Nucleus accumbens (tissue), 56 donors: ENCODE measurements at regions not wholly inside any gene's neighbourhood (a gene's known extent, or its start where the extent isn't known, plus 50 kb on each side); places are given as distances from the start of the nearest gene placed in this dataset.

Experiments
- DNase-seq, 56 donors: peaks; one replicate each; lab custom pipeline; 2025; lab: John Stamatoyannopoulos, UW

DNA sequence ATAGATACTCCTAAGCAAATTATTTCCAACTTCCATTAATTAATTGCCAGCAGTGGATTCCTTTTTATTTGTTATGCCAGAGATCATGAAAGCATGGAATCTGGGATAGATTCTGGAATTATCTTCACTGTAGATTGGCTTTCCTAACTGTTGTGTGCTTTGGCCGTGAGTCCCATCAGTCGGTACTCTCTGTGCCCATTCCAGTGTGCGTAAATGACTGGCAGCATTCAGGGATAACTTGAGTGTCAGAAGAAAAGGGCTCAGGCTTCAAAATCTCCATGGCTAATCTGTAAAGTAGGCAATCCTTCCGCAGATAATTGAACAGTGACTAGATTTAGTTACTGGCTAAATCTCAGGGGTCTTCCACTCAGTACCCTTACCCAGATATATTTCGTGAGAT, 76.8 kb upstream of the TMEM164 start:
- no peak for DNase-seq

DNA sequence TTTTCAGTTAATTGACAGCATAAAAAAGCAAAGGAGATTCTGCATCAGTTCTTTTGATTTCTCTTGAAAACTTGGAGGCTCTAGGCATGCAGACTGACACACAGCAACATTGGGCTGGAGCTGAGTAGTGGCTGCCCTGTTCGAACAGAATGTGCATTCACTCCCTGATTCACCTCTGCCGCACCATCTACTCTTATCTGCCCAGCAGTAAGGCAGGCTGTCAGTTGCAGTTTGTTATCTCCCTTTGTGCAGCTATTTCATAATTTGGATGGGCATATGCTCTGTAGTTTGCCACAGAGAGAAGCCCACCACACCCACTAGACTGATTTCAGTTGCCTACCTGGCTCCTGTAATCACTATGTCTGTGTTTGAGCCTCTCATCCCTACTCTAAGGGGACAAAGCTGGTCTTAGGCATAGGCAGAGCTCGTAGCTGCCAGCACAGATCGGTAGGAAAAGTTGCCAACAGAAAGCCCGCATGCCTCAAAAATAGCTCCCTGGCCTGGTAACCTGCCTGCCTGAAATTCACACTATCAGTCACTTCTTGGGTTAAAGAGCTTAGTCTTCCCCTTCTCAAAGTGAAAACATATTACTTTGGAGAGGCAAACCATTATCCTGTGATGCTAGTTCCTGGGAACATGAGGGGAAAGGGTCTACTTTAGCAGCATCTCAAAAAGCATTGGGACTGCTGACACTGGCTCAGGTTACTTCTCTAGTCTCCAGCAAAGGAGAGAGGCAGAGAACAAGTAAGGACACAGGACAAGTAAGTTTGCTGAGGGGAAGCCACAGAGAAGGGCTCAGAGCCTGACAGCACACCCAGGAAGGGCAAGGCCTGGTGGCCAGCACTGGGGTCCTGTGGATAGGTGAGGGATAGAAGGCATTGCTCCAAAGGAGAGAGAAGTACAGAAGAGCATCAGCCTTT, 75.9 kb upstream of the TMEM164 start:
- no peak for DNase-seq

DNA sequence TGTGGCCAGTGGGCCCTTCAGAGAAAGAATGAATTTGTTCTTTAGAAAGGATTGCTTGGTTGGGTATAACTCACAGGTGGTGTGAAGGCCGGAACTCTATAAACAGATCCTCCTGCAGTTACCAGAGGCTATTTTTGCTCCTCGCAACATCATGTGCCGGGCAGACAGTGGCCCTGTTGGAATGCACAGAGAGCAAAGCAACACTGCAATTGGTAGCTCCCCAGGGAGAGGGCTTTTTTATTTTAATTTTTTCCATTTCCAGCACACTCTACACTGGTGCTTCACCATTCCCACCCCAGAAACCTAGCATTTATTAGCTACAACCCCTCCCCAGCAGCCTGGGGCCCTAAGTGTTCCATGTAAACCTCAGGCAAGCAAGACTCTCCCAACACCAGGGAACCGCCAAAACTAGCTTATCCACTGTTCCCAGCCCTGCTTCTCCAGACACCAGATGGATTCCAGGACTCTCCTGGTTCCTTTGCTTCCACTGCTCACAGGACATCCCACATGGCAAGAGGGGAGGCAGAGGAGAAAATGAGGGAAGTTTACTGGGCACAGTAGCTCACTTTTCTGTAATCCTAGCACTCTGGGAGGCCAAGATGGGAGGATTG, 75.1 kb upstream of the TMEM164 start:
- no peak for DNase-seq

DNA sequence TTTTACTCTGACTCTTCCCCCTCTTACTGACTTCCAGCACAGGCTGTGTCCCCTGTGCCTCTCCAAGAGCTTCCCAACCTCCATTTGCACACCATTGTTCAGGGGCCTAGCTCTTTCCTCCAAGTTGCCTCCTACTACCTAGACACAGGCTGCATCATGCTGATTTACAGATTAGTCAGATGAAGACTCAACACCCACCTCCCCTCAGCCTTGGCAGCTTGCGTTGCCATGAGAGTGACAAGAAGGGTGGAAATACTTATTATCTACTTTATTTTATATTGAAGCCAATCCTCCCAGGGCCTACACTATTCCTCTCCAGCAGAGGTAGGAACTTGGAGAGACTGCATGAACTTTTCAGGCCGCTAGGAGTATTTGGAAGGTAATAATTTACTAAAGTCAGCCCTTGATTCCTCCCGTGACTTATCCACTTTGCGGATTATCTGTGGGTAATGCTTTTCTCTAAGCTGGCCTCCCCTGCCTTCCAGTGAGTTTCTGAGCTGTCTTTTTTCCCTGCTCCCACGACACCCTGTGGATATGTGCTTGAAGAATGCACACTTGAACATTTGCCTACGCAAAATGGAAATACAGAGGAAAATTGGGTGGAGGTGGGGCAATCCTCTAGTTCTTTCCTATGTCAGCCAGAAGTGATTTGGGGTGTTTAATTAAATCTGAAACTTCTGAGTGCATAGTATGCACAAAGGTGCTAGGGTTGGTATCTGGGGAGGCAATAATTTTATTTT, 74.1 kb upstream of the TMEM164 start:
- peak in 29 of 56 donors; percentile 0 to 69 (median 29) for DNase-seq

DNA sequence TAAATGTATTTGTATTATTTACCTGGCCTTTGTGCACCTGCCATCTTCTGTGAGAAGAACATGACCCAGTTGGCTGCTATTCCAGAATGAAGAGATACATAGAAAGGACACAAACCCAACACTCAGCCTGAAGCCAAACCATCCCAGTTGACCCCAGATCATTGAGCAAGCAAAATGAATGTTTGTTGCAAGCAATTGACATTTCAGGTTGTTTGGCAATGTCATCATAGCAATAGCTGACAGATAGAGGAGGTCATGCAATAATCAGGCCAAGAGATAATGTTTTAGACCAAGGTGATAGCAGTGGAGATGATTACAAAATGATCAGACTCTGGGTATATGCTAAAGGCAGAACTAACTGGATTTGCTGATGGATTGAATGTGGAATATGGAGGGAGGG, 71.2 kb upstream of the TMEM164 start:
- DNase-seq = no peak

DNA sequence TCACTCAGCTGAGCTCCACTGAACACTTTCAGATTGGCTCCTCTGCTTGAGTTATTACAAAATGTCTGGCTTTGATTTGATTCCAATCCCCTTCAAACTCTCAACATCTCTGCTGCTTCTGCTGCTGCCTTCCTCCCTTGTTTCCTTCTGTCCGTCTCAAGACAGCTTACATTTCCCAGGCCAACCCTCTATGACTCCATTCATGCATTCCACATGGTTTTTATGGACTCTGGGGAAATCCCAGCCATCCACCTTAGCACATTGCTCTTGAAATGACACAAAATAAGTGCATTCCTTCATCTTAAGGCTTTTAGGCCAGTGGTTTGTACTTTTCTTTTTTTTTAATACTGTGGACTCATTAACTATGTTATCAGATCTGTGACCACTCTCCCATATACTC, 68.5 kb upstream of the TMEM164 start:
- DNase-seq = no peak

DNA sequence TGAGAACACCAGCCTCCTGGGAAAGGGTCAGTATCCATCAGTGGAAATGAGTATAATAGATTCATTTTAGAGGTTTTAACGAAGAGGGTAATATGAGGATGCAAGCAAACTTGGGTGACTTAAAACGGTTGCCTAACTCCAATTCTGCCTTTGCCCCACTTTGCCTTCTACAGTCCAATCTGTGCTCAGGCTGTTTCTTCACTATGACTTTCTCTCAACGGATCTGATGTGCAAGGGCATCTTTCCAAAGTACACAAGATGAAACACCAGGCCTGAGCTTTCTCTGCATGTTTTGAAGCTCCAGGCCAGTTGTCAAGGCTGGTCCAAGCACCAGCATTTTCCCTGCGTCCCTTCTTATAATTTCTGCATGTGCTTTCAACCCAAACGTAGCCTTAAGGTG, 68.0 kb upstream of the TMEM164 start:
- DNase-seq = no peak

DNA sequence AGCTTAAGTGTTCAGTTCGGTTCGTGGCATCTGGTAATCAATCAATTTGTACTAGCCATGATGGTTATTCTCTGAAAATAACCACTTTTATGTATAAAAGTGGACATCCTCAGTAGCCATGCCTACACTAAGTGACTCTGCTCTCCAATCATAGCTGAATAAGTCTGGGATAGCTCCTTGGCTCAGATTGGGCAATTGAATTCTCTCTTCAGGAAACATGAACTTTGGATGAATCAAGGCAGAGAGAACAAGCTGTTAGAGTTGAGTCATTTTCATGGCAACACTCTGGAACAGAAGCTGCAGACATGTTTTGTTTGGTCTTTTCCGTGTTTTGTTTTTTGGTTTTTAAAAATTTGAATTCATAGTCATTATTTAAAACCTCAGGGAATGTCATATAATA, 66.8 kb upstream of the TMEM164 start:
- no peak for DNase-seq

DNA sequence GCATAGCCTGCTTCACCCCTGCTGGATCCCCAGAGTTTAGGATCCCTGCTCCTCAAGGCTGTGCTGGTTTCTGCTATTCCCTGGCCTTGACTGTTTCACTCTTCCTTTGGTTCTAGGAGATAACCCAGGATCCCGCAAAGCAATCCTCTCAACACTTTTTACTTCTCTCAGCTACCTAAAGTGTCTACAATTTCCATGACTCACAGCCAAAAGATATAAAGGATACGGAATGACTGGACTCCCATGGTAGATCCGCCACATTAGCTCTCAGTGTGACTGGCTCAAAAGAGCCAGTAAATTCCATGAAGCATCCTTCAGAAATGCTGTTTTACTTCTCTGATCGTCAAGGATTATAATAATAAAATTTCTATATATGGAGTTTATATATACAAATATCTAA, 66.3 kb upstream of the TMEM164 start:
- no peak for DNase-seq

DNA sequence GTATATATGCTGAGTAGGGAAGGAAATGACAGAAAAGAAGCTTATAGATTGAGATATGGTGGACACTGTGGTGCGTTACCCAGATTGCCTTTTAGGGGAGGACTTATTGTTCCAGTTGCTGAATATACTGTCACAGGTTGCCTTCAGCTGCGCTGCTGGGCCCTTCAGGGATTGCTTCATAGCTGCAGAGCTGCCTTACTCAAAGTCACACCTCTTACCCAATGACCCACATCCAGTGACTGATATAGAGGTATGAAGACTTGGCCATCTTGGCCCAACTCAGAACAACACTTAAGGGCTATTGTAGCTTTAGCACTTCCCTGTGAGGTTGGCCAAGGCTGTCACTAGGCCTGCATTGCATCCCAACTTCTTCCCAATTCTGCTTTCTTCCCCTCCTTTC, 63.4 kb upstream of the TMEM164 start:
- no peak for DNase-seq

DNA sequence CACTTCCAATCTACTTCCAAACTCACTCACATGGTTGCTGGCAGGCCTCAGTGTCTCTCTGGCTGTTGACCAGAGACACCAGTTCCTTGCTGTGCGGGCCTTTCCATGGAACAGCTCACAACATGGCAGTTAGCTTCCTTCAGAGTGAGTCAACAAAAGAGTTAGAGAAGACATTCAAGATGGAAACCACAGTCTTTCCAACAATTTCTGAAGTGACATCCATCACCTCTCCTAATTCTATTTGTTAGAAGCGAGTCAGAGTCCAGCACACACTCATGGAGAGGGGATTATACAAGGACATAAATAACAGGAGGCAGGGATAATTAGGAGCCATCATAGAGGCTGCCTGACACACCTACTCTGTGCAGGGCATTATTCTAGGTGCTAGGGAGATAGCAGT, 62.5 kb upstream of the TMEM164 start:
- no peak for DNase-seq

DNA sequence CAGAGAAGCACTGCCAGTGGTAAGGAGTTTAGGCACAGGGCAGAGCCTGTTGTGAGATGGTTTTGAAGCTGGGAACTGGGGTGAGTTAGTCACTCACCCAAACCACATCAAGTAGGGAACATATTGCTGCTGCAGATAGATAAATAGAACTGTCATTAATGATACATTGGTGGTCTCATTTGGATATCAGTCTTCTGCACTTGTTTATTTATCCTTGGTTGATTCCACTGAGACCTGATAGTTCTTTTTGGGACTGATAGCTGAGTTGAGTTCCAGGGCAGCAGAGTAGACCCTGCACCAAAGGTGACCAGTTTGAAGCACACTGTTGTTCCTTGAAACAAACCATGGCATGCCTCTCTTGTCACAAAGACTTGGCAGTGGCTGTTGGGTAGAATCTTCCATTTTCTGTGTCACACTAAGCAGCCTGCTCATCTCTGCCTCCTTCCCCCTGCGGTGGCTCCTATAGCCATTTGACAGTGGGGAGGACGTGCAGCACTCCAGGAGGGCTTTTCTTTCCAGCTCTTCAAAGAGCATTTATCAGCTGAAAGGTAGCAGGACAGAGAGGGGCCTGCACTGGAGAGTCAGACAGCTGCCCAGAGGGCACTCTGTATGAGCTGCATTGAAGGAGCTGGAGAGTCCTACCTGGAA, 59.7 kb upstream of the TMEM164 start:
- DNase-seq = no peak

DNA sequence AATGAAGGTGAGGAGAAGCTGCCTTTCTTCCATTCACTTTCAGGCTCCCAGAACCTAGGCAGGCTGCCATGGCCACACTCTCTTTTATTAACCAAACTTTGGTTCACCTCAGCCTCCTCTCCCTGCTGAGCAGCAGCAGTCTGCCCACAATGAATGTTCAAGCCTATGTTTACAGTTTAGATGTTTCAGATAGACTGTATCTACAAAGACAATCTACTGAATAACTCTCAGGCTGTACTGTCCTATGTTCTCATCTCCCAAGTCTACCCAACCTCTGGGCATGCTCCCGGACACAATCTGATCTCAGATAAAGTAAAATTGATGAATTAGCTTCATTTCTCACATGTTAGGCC, 59.2 kb upstream of the TMEM164 start:
- DNase-seq = no peak

DNA sequence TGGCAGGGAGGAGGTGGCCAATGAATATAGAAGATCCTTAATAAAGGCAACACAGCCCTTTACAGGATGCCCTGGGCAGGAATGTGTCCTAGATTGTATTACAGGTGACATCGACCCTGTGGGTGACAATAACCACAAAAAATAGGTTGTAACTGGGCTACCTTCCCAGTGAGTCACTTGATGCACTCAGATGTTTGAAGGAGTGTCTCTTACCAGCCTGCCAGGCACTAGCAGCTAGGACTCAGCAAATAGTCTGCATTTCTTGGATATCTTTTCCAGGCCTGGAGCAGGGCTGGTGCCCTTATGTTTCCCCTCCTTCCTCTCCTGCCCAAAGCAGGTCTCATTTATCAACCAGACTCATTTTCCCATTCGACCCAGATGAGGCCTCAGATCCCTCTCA, 50.9 kb upstream of the TMEM164 start:
- DNase-seq = no peak

DNA sequence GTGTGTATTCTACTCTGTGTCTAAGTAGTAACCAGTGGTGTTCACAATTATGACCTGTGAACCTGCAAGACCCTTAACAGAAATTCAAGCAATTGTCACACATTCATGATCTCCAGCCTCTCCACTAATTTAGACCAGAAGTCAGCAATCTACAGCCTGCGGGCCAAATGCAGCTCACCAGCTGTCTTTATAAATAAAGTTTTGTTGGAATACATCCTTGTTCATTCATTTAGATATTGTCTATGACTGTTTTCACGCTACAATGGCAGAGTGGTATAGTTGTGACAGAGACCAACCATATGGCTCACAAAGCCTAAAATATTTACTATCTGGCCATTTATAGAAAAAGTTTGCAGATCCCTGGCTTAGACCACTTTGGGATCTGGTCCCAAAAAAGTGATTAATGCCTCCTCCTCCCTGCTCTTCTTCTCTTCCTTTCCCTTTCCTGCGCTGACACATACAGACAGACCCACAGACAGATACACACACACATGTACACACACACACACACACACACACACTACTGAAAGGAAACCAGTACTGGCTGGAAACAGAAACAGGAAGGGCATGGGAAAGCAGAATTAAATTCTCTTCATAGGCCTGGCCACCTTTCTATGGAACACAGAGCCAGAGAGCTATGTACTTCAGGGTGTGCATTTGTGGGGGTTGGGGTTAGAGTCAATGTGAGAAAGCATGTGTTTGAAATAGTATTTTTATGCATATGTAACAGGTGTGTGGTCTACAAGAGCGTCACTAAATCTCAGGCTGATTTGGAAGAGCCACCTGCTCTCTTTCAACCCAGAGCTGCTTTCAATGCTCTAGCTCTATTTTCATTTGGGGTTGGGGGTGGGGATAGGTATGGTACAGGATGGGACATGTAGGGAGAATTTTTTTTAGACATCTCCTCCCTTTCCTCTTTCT, 49.7 kb upstream of the TMEM164 start:
- DNase-seq = no peak
